ENCODE measurements at regions not wholly inside any gene's neighbourhood (a gene's known extent, or its start where the extent isn't known, plus 50 kb on each side); places are given as distances from the start of the nearest gene placed in this dataset.

GRCh38 chr3:46104706-46105105, 77.4 kb upstream of the XCR1 start:
- TF ChIP-seq, protein P1, sequence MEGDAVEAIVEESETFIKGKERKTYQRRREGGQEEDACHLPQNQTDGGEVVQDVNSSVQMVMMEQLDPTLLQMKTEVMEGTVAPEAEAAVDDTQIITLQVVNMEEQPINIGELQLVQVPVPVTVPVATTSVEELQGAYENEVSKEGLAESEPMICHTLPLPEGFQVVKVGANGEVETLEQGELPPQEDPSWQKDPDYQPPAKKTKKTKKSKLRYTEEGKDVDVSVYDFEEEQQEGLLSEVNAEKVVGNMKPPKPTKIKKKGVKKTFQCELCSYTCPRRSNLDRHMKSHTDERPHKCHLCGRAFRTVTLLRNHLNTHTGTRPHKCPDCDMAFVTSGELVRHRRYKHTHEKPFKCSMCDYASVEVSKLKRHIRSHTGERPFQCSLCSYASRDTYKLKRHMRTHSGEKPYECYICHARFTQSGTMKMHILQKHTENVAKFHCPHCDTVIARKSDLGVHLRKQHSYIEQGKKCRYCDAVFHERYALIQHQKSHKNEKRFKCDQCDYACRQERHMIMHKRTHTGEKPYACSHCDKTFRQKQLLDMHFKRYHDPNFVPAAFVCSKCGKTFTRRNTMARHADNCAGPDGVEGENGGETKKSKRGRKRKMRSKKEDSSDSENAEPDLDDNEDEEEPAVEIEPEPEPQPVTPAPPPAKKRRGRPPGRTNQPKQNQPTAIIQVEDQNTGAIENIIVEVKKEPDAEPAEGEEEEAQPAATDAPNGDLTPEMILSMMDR (IDR thresholded peaks at IDR 0.05): no peak
- no peak for TF ChIP-seq POLR2A (IDR thresholded peaks at IDR 0.05)
